Stimulated activated CD4-positive, alpha-beta T cell treated with anti-CD3 and anti-CD28 coated beads, TNF-alpha, amount 100 ng/mL, for 4 hours (primary cell): ENCODE measurements at regions not wholly inside any gene's neighbourhood (a gene's known extent, or its start where the extent isn't known, plus 50 kb on each side); places are given as distances from the start of the nearest gene placed in this dataset.

Experiments
- DNase-seq, 3 experiments: peaks; one replicate each; pipeline ENCODE4 v3.0.0-alpha.2; 2020; ENCODE audit warnings: low read depth in 3 of 3

DNA sequence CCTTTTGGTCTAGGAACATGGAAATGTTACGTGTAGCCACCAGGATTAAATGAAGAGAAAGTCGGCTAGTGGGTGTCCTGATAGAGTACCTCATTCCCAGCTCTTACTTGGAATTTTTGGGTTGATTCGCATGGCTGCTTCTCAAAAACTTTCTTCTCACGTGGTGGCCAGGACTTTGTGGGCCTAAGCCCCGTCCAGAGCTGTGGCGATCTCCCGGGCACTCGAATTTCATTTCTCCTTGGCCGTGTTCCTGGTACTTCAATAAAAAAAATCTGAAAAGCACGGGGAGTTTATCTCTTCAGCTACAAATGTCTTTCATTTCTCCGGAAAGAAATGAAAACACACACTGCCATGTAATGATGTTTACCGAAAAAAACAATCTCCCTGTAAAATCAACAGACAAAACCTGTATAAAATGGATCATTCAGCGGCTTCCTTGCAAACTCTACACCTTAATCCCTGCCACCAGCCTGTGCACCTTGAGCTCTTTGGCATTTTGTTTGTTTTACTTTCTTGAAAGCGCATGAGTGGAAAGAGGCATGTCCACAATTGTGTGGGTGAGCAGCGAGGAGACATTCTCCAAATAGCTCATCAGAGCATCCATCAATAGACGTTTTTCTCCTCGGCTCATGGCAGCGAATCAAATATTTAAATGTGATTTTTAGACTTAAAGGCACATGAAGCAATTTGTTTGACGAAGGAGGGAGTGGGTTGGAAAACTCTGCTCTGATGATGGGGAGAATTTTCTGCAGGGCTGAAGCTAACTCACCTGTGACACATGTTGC lies 173.1 kb downstream of the TFAP2C start:
- no peak for DNase-seq

DNA sequence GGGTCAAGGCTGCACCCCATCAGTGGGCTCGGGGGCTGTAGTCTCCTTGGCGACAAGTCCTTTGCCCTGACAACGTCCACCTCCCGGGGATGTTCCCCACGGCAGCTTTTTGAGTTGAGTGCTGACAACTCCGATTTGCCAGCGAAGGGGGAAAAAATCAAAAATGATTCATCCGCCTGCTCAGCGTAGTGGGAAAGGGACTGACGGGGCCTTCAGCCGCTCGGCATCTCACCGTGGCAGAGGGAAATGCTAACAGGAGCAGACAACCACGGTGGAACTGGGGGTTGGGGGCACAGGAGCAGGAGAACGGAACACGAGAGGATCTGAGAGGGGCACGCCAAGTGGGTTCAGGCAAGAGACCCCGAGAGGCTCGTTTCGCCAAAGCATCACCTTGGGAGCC lies 173.7 kb downstream of the TFAP2C start:
- no peak for DNase-seq

DNA sequence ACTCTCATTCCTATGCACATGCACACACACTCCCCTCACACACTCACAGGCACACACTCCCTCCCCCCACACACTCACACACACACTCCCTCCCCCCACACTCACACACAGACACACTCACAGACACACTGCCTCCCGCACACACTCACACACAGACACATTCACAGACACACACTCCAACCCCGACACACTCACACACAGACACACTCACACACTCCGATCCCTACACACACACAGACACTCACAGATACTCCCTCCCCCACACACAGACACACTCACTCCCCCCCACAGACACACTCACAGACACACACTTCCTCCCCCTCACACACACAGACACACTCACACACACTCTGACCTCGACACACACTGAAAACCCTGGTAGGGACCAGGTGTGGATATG lies 176.2 kb downstream of the TFAP2C start:
- no peak for DNase-seq

DNA sequence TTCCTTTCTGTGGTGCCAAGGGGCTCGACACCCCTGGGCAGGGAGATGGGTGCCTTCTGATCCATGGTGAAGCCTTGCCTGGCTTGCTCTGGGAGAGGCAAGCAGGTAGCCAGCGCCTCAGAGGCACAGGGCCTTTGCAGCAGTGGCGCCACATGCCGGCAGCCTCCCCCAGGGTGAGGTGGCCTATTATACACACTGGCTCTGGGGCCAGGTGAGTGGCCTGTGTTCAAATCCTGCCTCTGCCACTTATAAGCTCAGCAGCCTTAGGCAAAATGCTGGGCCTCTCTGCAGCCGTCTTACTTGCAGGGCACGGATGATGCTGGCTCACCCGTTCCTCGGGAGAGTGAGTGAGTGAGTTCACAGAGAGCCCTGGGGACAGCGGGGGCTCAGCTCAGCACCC lies 176.9 kb downstream of the TFAP2C start:
- no peak for DNase-seq

DNA sequence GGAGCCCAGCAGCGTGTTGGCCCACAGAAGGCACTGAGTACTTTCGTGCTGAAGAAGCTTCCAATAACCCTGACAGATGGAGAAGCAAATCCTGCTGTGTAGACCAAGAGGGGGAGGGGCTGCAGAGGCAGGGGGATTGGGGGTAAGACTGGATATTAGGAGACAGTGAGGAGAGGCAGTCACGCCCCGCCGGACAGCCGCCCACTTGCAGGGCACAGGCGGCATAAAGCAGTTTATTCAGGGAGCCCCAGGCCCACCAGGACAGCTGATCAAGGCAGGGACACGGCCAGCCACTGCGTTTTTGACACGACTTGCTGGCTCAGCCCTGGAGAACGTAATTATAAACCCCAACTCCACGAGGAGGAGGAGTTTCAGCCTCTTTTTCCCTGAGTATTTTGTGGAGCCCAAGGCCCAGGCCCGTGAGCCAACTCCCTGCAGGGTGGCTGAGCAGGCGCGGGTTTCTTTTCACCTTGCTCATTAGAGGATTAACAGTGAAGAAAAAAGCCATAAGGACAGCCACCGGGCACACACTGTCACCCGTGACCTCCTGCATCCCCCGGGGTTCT lies 177.9 kb downstream of the TFAP2C start:
- DNase-seq = no peak

DNA sequence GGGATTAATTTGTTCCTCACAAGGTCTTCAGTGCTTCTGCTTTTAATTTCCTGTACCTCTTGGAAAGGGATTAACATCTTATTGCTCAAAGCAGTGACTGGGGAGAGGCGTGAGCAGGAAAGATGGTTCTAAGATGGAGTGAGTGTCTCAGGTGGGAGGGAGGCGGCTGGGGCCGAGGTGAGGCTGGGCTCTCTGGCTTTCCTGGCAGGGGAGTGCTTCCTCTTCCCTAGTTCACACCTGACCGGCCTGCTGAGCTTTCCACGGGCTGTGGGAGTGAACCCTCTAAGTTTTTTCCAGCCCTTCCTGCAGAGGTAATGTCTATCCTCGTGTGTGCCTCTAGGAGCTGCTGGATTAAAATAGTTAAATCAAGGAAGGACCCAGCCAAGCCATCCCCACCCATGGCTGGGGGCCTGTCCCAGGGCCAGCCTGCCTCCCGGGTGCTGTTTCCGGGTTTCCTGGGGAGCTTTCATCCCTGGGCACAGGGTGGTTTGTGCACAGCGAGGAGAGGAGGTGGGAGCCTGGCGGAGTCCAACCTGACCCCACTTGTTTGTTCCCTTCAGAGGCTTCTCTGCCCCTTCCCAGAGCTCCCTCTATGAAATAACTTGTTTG lies 179.1 kb downstream of the TFAP2C start:
- no peak for DNase-seq

DNA sequence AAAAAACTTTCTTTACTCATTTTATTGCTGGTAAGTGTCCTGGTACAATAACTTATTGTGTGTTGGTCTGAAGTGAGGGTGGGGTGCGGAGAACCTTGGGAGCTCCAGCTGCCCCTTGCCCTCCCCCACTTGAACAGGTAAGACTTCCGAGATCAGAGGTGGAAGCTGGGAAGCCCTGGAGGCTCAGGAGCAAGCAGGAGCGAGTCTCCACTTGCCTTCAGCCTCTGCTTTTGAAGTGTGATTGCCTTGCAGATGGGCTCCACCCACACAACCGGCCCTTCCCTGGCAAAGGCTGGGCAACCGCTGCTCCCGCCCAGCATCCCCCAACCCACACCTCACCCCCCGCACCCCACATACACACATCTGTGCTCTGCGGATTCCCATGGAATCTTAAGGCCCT lies 179.6 kb downstream of the TFAP2C start:
- no peak for DNase-seq

DNA sequence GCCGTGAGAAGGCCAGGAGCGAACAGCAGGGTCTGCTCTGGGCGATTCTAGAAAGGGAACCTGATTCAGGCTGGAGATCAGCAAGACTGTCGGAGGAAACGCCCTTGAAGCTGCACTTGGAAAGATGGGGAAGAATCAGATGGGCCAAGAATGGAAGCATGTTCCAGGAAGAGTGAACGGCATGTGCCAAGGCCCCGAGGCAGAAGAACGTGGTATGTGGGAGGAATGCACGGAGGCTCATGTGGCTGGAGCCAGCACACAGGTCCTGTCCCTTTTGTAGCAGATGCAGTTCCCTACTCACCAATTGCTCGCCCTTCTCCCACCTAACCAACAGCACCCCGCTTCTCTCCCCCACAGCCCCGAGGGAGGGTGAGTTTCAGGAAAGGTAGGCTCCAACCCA lies 180.6 kb downstream of the TFAP2C start:
- DNase-seq = no peak

DNA sequence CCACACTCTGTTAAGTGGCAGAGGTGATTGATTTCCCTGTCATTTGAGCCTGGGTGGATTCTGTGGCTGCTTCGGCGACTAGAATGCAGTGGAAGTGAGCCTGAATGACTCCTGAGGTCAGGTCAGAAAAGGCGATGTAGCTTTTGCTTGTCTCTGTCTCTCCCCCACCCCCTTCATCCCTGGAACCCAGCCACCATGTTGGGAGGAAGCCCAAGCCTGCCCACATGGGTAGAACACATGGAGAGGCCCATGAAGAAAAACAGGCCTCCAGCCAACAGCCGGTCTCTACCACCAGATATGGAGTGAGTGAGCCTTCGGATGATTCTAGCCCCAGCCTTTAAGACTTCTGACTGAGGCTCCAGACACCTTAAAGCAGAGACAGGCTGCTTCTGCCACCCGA lies 181.0 kb downstream of the TFAP2C start:
- no peak for DNase-seq

DNA sequence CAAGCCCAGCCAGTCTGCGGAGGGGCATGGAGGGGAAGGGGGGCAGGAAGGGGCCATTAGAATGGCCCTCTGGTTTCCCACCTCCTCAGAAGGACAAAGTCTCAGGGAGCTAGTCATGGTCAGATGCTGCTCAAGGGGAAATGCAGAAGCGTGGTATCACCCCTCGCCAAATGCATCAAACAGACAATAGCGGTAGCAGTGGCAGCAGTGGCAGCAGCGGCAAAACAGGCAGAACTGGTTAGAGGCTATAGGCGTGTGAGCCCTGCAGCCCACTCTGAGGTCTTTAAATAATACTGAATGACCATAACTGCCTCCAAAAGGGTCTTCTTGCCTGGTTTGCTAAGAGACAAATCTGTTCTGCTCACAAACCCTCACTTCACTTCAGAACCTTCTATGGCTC lies 186.7 kb downstream of the TFAP2C start:
- no peak for DNase-seq

DNA sequence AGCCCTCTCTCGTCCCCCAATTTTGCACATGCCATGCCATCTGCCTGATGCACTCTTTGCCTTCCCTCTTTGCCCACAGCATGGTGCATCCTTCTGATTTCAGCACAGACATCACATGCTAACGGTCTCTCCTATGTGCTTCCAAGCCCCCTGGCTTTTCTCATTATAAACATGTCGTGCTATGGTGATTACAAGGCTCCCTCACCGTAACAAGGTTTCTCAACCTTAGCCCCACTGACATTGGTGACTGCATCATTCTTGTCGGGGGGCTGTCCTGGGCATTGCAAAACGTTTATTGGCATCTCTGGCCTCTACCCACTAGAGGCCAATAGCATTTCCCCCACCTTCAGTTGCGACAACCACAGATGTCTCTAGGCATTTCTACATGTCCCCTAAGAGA lies 187.2 kb downstream of the TFAP2C start:
- DNase-seq = no peak

DNA sequence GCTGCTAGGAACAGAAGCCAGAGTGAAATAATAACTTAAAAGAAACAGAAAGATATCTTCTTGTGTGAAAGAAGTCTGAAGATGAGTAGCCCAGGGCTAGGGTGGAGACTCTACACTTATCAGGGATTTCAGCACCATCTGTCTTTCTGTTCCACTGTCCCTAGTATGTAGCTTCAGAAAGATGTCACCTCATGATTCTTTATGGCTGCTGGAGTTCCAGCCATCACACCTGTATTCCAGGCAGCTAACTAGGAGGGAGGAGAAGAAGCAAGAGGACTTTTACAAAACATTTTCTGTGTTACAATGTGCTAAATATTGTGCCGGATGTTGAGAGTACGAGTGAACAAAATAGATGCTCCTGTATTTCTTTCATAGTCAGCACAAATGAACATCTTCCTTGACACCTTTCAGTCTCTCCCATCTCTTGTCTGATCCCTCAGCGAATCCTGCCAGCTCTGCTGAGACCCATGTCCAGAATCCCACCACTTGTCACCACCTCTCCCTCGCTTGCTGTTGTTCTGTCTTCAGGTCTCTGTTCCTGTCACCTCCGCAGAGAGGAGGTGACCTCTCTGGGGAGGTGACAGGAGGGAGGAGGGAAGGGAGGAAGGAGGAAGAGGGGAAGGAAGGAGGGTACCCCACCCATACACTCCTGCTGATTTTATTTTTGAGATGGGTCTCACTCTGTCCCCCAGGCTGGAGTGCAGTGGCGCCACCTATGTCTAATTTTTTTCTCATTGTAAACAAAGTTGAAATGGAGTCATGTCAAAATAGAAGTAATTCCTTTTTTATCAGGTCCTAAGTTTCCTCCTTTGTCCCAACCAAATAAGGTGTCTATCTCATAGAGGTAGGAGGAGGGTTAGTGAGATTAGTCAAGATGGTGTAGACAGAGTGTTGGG lies 188.9 kb downstream of the TFAP2C start:
- DNase-seq = no peak

DNA sequence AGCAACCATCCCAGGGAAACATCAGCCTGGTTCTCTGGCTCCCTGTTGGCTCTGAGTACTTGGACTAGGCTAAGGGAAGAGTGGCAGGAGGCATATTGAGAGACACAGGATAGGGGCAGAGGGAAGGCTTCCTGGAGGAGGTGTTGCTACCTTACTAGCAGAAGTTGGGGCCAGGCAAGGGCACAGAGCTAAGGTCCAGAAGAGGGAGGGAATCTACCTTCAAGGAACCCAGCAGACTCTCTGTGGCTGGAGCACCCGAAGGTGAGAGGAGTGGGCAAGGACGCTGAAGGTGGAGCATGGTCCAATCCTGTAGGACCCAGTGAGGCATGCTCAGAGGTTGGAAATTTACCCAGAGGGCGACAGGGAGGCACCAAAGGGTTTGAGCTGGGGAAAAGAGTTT lies 191.9 kb downstream of the TFAP2C start:
- DNase-seq = no peak

DNA sequence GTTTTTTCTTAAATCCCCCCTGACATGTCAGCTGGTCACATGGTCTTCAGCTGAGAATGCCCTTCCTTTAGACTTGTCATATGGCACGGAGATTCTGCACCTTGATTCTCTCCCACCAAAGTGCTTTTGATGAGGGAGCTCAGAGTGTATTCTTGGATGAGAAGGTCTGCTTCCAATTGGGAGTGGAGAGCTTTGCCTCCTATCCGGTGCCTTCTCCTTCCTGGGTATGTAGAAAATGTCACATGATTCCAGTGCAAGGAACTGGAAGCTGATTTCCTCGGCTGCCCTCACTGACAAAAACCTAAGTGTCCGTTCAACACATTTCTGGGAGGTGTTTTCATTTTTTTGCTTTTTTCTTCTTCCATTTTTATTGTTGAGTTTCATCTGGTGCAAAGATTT lies 197.2 kb downstream of the TFAP2C start:
- DNase-seq = no peak

DNA sequence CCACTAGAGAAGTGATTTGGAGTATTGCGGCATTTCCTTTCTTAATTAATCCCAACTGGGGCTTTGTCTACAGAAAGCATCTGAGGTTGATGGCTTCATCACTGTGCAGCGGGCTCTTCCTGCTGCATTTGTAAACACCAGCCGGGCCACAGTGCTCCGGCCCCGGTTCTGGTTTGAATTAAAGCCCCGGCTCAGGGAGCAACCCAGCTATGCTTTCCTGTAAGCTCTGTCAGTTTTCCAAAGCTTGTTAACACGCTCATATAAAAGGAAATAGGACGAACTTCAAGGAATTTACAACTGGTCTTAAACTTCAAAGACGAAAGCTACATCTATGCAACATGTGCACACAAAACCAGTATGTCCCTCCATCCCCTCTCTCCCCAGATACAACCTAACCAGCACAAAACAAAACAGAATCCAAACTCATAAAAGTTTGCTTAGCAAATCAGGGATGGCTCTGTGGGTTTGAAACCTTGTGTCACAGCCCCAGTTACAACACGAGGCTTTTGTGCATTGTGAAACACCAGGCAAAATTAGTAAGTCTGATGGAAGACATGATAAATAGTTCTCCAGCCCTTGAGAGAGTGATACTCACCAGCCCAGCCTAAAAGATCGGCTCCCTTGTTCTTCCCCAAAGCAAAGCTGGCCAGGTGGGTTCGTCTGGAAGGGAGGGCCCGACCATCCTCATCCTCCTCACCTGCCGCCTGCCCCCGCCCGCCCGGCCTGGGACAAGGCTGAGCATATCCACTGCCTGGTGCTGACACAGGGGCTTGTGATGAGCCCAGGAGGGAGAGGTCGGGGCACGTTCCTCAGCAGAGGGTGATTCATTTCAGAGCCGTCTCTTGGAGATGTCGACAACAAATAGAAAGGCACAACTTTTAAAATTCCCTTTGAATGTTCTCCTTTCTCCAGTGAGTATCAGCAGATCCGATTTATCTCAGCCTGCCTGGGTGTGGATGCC lies 197.9 kb downstream of the TFAP2C start:
- no peak for DNase-seq

DNA sequence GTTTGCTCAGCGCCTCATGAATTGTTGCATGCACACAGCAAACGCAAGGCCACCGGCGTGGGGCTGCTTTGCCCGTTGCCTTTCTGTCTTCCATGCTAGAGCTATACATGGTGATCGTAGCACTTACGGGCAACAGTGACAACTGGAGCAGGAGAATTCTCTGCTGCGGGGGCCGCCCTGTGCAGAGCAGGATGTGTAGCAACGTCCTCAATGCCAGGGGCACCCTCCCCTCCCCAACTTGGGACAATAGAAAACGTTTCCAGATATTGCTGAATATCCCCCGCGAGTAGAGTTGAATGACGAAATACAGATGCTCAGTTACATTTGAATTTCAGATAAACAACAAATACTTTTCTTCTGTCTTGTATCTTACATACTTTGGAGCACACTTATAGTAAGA lies 198.7 kb downstream of the TFAP2C start:
- no peak for DNase-seq

DNA sequence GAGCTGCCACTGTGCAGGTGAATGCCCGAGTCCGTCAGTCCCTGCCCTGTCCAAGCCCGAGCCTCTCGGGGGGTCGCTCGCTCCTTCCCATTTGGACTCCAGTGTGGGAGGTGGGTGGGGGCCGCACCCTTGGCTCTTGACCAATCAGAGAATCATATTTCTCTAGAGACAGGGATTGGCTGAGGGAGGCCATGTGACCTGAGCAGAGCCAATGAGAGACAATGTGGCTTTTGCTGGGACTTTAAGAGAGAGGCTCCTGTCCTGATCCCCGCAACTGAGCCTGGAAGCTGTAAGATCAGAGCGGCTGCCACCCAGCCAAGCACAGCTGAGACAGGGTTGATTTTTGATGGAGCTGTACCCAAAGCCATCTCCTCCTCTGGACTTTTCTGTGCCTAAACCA lies 199.3 kb downstream of the TFAP2C start:
- no peak for DNase-seq

DNA sequence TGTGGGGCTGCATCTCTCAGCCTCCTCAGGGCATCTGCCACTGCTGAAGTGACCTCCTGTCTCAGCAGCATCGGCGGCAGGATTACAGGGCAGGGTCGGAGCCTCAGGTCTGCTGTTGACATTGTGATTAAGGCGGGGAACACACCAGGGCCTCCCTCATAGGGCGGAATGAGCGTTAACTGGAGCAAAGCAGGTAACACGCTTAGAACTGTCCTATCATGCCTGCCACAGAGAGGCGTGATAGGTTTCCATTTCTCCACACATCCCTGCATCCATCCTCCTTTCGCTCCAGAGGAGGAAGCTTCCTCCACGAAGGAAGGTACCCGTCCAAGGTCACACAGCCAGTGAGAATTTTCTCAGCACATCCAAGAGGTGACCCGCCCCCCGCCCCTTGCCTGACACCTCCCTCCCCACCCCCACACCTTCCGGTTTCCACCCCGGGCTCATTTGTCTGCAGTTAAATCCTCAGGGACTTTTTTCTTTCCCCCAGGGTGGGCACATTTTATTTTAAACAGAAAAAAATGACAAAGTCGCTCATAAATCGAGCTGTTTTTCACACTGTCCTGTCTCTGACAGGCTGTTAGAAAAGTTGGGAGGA lies 200.8 kb downstream of the TFAP2C start:
- no peak for DNase-seq

DNA sequence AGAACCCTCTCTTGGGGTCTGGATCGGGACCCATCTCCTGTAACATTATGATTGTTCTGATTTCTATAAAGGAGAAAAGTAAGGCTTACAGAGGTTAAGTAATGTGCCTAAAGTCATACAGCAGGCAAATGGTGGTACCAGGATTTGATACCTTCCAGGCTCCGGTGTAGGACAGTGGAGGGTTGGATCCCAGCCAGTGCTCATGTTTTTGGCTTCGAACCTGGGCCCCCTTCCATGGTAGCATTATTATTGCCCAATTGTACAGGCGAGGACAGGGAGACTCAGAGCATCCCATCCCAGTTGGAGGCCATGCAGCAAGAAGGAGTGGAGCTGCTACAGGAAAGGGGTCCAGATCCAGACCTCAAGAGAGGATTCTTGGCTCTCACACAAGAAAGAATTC lies 202.7 kb downstream of the TFAP2C start:
- no peak for DNase-seq

DNA sequence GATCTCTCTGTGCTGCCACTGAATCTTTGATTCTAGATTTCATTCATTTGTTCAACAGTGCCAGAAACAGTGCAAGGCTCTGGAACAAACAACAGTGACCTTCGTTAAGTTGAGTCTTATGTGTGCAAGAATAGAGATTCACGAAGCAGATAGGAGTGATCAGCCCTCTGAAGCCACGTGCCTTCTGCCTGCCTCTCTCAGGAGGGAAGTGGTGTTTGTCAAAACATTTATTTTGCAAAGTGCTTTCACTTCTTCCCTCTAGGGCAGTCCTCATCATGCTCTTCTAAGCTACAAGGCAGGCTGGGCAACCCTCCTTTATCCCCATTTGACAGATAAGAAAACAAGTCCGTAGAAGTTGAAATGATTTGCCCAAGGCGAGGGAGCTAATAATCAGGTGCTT lies 204.3 kb downstream of the TFAP2C start:
- DNase-seq = no peak
